SK-N-SH treated with all-trans-retinoic acid at 6 μM for 48 hours (cell line): ENCODE measurements at regions not wholly inside any gene's neighbourhood (a gene's known extent, or its start where the extent isn't known, plus 50 kb on each side); places are given as distances from the start of the nearest gene placed in this dataset.

ENCODE experiments used
- CSRNP3 ChIP-seq: fragments of 250-450 bp; sonication (Bioruptor Pico); IDR thresholded peaks from 2 replicates; pipeline ENCODE4 v1.5.1; 2021; ENCODE audit warnings: mild to moderate bottlenecking, moderate library complexity
- GLIS3 ChIP-seq: fragments of 250-450 bp; sonication (Bioruptor Pico); IDR thresholded peaks from 2 replicates; pipeline ENCODE4 v1.5.0; 2020; ENCODE audit warnings: mild to moderate bottlenecking, moderate library complexity
- ISL1 ChIP-seq: fragments of 250-450 bp; sonication (Bioruptor Pico); IDR thresholded peaks from 2 replicates; pipeline ENCODE4 v2.1.2; 2022; ENCODE audit warnings: mild to moderate bottlenecking, moderate library complexity
- RARB ChIP-seq: fragments of 250-450 bp; sonication (Bioruptor Pico); IDR thresholded peaks from 2 replicates; pipeline ENCODE4 v1.8.0; 2021; ENCODE audit warnings: mild to moderate bottlenecking, moderate library complexity
- TCF4 ChIP-seq: fragments of 250-450 bp; sonication (Bioruptor Pico); IDR thresholded peaks from 2 replicates; pipeline ENCODE4 v1.8.0; 2021; ENCODE audit warnings: mild to moderate bottlenecking, moderate library complexity, borderline replicate concordance
- ZFP3 ChIP-seq: fragments of 250-450 bp; sonication (Bioruptor Pico); IDR thresholded peaks from 2 replicates; pipeline ENCODE4 v1.5.0; 2020; ENCODE audit warnings: mild to moderate bottlenecking, moderate library complexity
- ZFP30 ChIP-seq: fragments of 450-650 bp; formaldehyde crosslinking; IDR thresholded peaks from 2 replicates; pipeline ENCODE4 v1.5.0; 2022; ENCODE audit warnings: mild to moderate bottlenecking, moderate library complexity
- ZNF565 ChIP-seq: fragments of 450-650 bp; formaldehyde crosslinking; conservative IDR thresholded peaks from 2 replicates; pipeline ENCODE4 v1.5.0; 2020; ENCODE audit warnings: low read depth, mild to moderate bottlenecking, moderate library complexity
- ZNF8 ChIP-seq: fragments of 450-650 bp; formaldehyde crosslinking; IDR thresholded peaks from 2 replicates; pipeline ENCODE4 v1.5.0; 2020; ENCODE audit warnings: mild to moderate bottlenecking, moderate library complexity
- TF ChIP-seq, protein P1 (sequence below): fragments of 250-450 bp; sonication (Bioruptor Pico); IDR thresholded peaks from 2 replicates; pipeline ENCODE4 v1.8.0; 2020; ENCODE audit warnings: mild to moderate bottlenecking, moderate library complexity, borderline replicate concordance
- TF ChIP-seq, protein P2 (sequence below): fragments of 250-450 bp; sonication (Bioruptor Pico); IDR thresholded peaks from 2 replicates; pipeline ENCODE4 v1.5.1; 2020; ENCODE audit warnings: low read depth, mild to moderate bottlenecking, moderate library complexity
- TF ChIP-seq, protein P3 (sequence below): fragments of 250-450 bp; sonication (Bioruptor Pico); IDR thresholded peaks from 2 replicates; pipeline ENCODE4 v1.8.0; 2021; ENCODE audit warnings: low read depth, mild to moderate bottlenecking, moderate library complexity, borderline replicate concordance

DNA sequence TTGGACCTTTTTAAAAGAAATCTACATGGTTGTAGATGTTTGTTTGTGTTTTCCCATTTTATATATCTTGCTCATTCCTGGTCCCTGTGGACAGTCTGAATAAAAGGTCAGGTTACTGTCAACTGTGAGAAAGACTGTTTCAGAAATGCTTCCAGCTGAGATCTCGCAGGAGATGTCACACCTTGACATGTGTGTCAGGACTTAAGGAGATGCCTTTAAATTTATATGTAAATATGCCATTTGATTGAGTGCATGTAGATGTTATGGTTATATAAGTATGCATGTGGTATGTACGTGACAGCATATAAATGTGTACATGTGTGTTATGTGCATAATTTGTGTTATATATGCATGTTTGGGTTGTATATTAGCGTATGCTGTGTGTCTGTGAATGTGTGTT lies 2172.3 kb upstream of the CELF4 start:
- no peak for TF ChIP-seq ZFP30 (CRISPR knock-in tag)
- TF ChIP-seq, protein P1, sequence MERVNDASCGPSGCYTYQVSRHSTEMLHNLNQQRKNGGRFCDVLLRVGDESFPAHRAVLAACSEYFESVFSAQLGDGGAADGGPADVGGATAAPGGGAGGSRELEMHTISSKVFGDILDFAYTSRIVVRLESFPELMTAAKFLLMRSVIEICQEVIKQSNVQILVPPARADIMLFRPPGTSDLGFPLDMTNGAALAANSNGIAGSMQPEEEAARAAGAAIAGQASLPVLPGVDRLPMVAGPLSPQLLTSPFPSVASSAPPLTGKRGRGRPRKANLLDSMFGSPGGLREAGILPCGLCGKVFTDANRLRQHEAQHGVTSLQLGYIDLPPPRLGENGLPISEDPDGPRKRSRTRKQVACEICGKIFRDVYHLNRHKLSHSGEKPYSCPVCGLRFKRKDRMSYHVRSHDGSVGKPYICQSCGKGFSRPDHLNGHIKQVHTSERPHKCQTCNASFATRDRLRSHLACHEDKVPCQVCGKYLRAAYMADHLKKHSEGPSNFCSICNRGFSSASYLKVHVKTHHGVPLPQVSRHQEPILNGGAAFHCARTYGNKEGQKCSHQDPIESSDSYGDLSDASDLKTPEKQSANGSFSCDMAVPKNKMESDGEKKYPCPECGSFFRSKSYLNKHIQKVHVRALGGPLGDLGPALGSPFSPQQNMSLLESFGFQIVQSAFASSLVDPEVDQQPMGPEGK (CRISPR knock-in tag): no peak
- TF ChIP-seq, protein P2, sequence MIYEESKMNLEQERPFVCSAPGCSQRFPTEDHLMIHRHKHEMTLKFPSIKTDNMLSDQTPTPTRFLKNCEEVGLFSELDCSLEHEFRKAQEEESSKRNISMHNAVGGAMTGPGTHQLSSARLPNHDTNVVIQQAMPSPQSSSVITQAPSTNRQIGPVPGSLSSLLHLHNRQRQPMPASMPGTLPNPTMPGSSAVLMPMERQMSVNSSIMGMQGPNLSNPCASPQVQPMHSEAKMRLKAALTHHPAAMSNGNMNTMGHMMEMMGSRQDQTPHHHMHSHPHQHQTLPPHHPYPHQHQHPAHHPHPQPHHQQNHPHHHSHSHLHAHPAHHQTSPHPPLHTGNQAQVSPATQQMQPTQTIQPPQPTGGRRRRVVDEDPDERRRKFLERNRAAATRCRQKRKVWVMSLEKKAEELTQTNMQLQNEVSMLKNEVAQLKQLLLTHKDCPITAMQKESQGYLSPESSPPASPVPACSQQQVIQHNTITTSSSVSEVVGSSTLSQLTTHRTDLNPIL (CRISPR knock-in tag): no peak
- TF ChIP-seq RARB (CRISPR knock-in tag): no peak
- TF ChIP-seq ZNF8 (CRISPR knock-in tag): no peak
- no peak for TF ChIP-seq GLIS3 (CRISPR knock-in tag)
- TF ChIP-seq, protein P3, sequence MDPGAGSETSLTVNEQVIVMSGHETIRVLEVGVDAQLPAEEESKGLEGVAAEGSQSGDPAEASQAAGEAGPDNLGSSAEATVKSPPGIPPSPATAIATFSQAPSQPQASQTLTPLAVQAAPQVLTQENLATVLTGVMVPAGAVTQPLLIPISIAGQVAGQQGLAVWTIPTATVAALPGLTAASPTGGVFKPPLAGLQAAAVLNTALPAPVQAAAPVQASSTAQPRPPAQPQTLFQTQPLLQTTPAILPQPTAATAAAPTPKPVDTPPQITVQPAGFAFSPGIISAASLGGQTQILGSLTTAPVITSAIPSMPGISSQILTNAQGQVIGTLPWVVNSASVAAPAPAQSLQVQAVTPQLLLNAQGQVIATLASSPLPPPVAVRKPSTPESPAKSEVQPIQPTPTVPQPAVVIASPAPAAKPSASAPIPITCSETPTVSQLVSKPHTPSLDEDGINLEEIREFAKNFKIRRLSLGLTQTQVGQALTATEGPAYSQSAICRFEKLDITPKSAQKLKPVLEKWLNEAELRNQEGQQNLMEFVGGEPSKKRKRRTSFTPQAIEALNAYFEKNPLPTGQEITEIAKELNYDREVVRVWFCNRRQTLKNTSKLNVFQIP (CRISPR knock-in tag): no peak
- no peak for TF ChIP-seq CSRNP3 (CRISPR knock-in tag)
- TF ChIP-seq TCF4: no peak
- no peak for TF ChIP-seq ZNF565
- no peak for TF ChIP-seq ZFP3 (CRISPR knock-in tag)
- no peak for TF ChIP-seq ISL1 (CRISPR knock-in tag)
